ENCODE measurements at regions not wholly inside any gene's neighbourhood (a gene's known extent, or its start where the extent isn't known, plus 50 kb on each side); places are given as distances from the start of the nearest gene placed in this dataset.

DNA sequence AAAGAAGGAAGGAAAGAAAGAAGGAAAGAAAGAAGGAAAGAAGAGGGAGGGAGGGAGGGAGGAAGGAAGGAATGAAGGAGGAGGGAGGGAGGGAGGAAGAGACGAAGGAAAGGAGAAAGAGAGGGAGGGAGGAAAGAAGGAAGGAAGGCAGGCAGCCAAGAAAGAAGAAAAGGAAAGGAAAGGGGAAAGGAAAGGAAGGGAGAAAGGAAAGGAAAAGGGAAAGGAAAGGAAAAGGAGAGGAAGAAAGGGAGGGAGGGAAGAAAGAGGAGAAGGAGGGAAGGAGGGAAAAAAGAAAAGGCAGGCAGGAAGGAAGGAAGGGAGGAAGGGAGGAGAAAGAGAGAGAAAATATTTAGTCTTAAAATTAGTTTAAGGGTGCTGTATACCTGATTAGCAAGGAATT is 704.1 kb downstream of the LUZP2 start:
- TF ChIP-seq, protein P1, sequence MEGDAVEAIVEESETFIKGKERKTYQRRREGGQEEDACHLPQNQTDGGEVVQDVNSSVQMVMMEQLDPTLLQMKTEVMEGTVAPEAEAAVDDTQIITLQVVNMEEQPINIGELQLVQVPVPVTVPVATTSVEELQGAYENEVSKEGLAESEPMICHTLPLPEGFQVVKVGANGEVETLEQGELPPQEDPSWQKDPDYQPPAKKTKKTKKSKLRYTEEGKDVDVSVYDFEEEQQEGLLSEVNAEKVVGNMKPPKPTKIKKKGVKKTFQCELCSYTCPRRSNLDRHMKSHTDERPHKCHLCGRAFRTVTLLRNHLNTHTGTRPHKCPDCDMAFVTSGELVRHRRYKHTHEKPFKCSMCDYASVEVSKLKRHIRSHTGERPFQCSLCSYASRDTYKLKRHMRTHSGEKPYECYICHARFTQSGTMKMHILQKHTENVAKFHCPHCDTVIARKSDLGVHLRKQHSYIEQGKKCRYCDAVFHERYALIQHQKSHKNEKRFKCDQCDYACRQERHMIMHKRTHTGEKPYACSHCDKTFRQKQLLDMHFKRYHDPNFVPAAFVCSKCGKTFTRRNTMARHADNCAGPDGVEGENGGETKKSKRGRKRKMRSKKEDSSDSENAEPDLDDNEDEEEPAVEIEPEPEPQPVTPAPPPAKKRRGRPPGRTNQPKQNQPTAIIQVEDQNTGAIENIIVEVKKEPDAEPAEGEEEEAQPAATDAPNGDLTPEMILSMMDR (IDR thresholded peaks at IDR 0.05): no peak
- TF ChIP-seq POLR2A (IDR thresholded peaks at IDR 0.05): no peak

All from adrenal gland (tissue), 5 donors.